ENCODE measurements at regions not wholly inside any gene's neighbourhood (a gene's known extent, or its start where the extent isn't known, plus 50 kb on each side); places are given as distances from the start of the nearest gene placed in this dataset.

GRCh38 chr1:239218301-239218700 is 168.1 kb upstream of the CHRM3 start:
- no peak for DNase-seq (ENCODE audit: low read depth in 3 of 3, low spot score in 1 of 3)

- DNase-seq (ENCODE audit: low read depth in 3 of 3, low spot score in 1 of 3), result no peak
Observed at GRCh38 chr1:239212811-239213220, 173.6 kb upstream of the CHRM3 start.

GRCh38 chr1:239209591-239209990 is 176.8 kb upstream of the CHRM3 start:
- no peak for DNase-seq (ENCODE audit: low read depth in 3 of 3, low spot score in 1 of 3)

GRCh38 chr1:239204401-239204800 is 182.0 kb upstream of the CHRM3 start:
- no peak for DNase-seq (ENCODE audit: low read depth in 3 of 3, low spot score in 1 of 3)

GRCh38 chr1:239197871-239198270 is 188.5 kb upstream of the CHRM3 start:
- DNase-seq (ENCODE audit: low read depth in 3 of 3, low spot score in 1 of 3), result no peak

GRCh38 chr1:239189998-239190512 is 196.3 kb upstream of the CHRM3 start:
- DNase-seq (ENCODE audit: low read depth in 3 of 3, low spot score in 1 of 3), result no peak

GRCh38 chr1:239186487-239186886 is 199.9 kb upstream of the CHRM3 start:
- no peak for DNase-seq (ENCODE audit: low read depth in 3 of 3, low spot score in 1 of 3)

GRCh38 chr1:239185245-239185619 is 201.1 kb upstream of the CHRM3 start:
- DNase-seq (ENCODE audit: low read depth in 3 of 3, low spot score in 1 of 3), result no peak

GRCh38 chr1:239184561-239185244 is 201.7 kb upstream of the CHRM3 start:
- no peak for DNase-seq (ENCODE audit: low read depth in 3 of 3, low spot score in 1 of 3)

- DNase-seq (ENCODE audit: low read depth in 3 of 3, low spot score in 1 of 3), result no peak
Observed at GRCh38 chr1:239178961-239179360, 207.4 kb upstream of the CHRM3 start.

- DNase-seq (ENCODE audit: low read depth in 3 of 3, low spot score in 1 of 3), result no peak
Observed at GRCh38 chr1:239174880-239175279, 211.5 kb upstream of the CHRM3 start.

- DNase-seq (ENCODE audit: low read depth in 3 of 3, low spot score in 1 of 3), result no peak
Observed at GRCh38 chr1:239170828-239171227, 215.5 kb upstream of the CHRM3 start.

- no peak for DNase-seq (ENCODE audit: low read depth in 3 of 3, low spot score in 1 of 3)
Observed at GRCh38 chr1:239169276-239169675, 217.1 kb upstream of the CHRM3 start.

GRCh38 chr1:239164451-239165180 is 221.8 kb upstream of the CHRM3 start:
- DNase-seq (ENCODE audit: low read depth in 3 of 3, low spot score in 1 of 3), result no peak

GRCh38 chr1:239155466-239156091 is 230.8 kb upstream of the CHRM3 start:
- DNase-seq (ENCODE audit: low read depth in 3 of 3, low spot score in 1 of 3), result no peak

GRCh38 chr1:239151937-239152336 is 234.4 kb upstream of the CHRM3 start:
- no peak for DNase-seq (ENCODE audit: low read depth in 3 of 3, low spot score in 1 of 3)

GRCh38 chr1:239140968-239141367 is 245.4 kb upstream of the CHRM3 start:
- no peak for DNase-seq (ENCODE audit: low read depth in 3 of 3, low spot score in 1 of 3)

- no peak for DNase-seq (ENCODE audit: low read depth in 3 of 3, low spot score in 1 of 3)
Observed at GRCh38 chr1:239139801-239140200, 246.6 kb upstream of the CHRM3 start.

- no peak for DNase-seq (ENCODE audit: low read depth in 3 of 3, low spot score in 1 of 3)
Observed at GRCh38 chr1:239128541-239128940, 257.8 kb upstream of the CHRM3 start.

GRCh38 chr1:239126884-239127283 is 259.5 kb upstream of the CHRM3 start:
- DNase-seq (ENCODE audit: low read depth in 3 of 3, low spot score in 1 of 3), result no peak

- DNase-seq (ENCODE audit: low read depth in 3 of 3, low spot score in 1 of 3), result no peak
Observed at GRCh38 chr1:239125893-239126292, 260.5 kb upstream of the CHRM3 start.

- DNase-seq (ENCODE audit: low read depth in 3 of 3, low spot score in 1 of 3), result no peak
Observed at GRCh38 chr1:239125027-239125426, 261.3 kb upstream of the CHRM3 start.

All from stimulated activated CD4-positive, alpha-beta T cell treated with anti-CD3 and anti-CD28 coated beads, TNF-alpha, amount 100 ng/mL, for 1 hour (primary cell).